ENCODE measurements at regions not wholly inside any gene's neighbourhood (a gene's known extent, or its start where the extent isn't known, plus 50 kb on each side); places are given as distances from the start of the nearest gene placed in this dataset.
"Not testable (repeated sequence)": the region's sequence is repeated elsewhere in the genome, so short reads cannot be mapped to it uniquely, and the experiment has no call there.

GRCh38 chr9:75500940-75501339 lies 389.5 kb upstream of the PCSK5 start:
- TF ChIP-seq, protein P1, sequence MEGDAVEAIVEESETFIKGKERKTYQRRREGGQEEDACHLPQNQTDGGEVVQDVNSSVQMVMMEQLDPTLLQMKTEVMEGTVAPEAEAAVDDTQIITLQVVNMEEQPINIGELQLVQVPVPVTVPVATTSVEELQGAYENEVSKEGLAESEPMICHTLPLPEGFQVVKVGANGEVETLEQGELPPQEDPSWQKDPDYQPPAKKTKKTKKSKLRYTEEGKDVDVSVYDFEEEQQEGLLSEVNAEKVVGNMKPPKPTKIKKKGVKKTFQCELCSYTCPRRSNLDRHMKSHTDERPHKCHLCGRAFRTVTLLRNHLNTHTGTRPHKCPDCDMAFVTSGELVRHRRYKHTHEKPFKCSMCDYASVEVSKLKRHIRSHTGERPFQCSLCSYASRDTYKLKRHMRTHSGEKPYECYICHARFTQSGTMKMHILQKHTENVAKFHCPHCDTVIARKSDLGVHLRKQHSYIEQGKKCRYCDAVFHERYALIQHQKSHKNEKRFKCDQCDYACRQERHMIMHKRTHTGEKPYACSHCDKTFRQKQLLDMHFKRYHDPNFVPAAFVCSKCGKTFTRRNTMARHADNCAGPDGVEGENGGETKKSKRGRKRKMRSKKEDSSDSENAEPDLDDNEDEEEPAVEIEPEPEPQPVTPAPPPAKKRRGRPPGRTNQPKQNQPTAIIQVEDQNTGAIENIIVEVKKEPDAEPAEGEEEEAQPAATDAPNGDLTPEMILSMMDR (IDR thresholded peaks at IDR 0.05), result not testable (repeated sequence)
- not testable (repeated sequence) for TF ChIP-seq ZFX (IDR thresholded peaks at IDR 0.05; ENCODE audit: borderline replicate concordance)
